ENCODE measurements at regions not wholly inside any gene's neighbourhood (a gene's known extent, or its start where the extent isn't known, plus 50 kb on each side); places are given as distances from the start of the nearest gene placed in this dataset.
A peak's percentile ranks its signal among the peaks of the same experiment; 100 is the strongest.

DNA sequence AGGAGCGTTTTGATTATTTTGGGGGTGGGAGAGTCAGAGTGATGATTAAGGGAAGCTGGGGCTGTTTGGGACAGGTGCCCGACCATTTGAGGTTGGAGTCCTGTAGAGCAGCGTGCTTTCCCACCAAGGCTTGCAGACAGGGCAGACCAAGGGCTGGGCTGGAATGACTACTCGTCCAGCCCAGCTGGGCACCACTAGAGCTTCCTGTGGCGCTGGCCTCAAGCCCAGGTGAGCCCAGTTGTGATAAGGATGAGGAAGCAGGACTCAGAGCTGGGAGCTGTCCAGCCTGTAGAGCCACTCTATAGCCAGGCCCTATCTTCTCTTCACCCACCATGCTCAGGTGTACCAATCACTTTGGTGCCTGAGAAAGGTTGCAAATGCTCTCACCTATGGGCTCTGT, 75.8 kb upstream of the ACAN start:
- Histone ChIP-seq H3K4me3 (ENCODE audit: low read depth, low read length) (no peak overlapping the region), H3K36me3 (no peaks in the 10 kb centered on the region), H3K27me3 (ENCODE audit: insufficient read depth, low read depth, severe bottlenecking) (no peaks in the 10 kb centered on the region), H3K9me3 (ENCODE audit: severe bottlenecking) (no peaks in the 10 kb centered on the region), H3K27ac (no peak overlapping the region)
- TF ChIP-seq, protein P1, sequence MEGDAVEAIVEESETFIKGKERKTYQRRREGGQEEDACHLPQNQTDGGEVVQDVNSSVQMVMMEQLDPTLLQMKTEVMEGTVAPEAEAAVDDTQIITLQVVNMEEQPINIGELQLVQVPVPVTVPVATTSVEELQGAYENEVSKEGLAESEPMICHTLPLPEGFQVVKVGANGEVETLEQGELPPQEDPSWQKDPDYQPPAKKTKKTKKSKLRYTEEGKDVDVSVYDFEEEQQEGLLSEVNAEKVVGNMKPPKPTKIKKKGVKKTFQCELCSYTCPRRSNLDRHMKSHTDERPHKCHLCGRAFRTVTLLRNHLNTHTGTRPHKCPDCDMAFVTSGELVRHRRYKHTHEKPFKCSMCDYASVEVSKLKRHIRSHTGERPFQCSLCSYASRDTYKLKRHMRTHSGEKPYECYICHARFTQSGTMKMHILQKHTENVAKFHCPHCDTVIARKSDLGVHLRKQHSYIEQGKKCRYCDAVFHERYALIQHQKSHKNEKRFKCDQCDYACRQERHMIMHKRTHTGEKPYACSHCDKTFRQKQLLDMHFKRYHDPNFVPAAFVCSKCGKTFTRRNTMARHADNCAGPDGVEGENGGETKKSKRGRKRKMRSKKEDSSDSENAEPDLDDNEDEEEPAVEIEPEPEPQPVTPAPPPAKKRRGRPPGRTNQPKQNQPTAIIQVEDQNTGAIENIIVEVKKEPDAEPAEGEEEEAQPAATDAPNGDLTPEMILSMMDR (IDR thresholded peaks at IDR 0.05; ENCODE audit: low read depth, low read length), result no peak
- no peak for DNase-seq

DNA sequence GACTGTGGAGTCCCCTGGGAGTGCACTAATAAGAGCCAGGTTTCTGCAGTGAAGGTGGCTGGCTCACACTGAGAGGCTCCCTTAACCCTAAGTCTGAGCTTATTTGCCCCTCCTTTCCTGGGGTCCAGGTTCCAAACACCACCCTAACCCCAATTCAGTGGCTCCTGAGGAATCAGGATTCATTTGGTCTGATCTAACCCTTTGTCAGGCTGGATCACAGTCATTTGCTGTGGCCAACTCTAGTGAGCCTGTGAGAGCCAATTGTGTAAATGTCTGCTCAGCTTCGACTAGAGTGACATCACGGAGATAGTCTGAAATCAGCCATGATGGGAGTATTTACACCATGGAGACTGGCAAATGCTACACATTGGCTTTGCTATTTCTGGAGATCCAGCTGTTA, 73.7 kb upstream of the ACAN start:
- no peak overlapping the region for H3K27ac ChIP-seq
- no peak for DNase-seq
- no peaks in the 10 kb centered on the region for H3K27me3 ChIP-seq (ENCODE audit: insufficient read depth, low read depth, severe bottlenecking)
- no peaks in the 10 kb centered on the region for H3K9me3 ChIP-seq (ENCODE audit: severe bottlenecking)
- TF ChIP-seq, protein P1 (IDR thresholded peaks at IDR 0.05; ENCODE audit: low read depth, low read length), result no peak
- H3K36me3 ChIP-seq, result no peaks in the 10 kb centered on the region
- H3K4me3 ChIP-seq (ENCODE audit: low read depth, low read length), result no peak overlapping the region

DNA sequence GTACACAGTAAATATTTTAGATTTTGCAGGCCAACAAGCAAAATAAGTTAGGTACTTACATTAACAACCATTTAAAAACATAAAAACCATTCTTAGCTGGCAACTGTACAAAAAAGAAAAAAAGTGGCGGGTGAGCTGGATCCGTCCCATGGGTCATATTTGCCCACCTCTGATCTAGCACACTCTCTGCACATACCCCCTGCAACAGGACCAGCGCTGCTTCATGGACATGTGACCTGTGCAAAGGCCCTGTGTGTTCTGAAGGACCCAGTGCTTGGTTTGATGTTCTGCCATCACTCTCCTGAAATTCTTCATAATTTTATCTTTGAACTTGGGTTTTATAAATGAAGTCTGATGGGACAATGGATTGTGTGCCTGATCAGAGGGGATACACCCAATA, 72.5 kb upstream of the ACAN start:
- TF ChIP-seq, protein P1 (IDR thresholded peaks at IDR 0.05; ENCODE audit: low read depth, low read length), result no peak
- Histone ChIP-seq H3K9me3 (ENCODE audit: severe bottlenecking) (no peaks in the 10 kb centered on the region), H3K36me3 (no peaks in the 10 kb centered on the region), H3K27ac (no peak overlapping the region), H3K27me3 (ENCODE audit: insufficient read depth, low read depth, severe bottlenecking) (no peaks in the 10 kb centered on the region), H3K4me3 (ENCODE audit: low read depth, low read length) (no peak overlapping the region)
- DNase-seq, result no peak

DNA sequence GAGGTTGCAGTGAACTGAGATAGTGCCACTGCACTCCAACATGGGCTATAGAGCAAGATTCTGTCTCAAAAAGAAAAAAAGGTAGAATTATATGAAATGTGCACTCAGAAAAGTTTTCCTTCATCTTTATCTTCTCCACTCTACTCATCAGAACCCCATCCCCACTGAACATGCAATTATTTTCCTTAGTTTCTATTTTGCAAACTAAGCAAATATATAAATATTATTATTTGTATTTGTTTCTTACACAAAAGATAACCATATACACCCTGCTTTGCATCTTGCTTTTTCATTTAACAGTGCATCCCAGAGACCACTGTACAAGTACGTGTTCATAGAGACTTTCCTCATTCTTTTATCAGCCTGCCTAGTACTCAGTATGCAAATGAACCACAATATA, 68.0 kb upstream of the ACAN start:
- Histone ChIP-seq H3K36me3 (no peaks in the 10 kb centered on the region), H3K27me3 (ENCODE audit: insufficient read depth, low read depth, severe bottlenecking) (no peaks in the 10 kb centered on the region), H3K27ac (no peak overlapping the region), H3K9me3 (ENCODE audit: severe bottlenecking) (no peaks in the 10 kb centered on the region), H3K4me3 (ENCODE audit: low read depth, low read length) (no peak overlapping the region)
- no peak for DNase-seq
- TF ChIP-seq, protein P1 (IDR thresholded peaks at IDR 0.05; ENCODE audit: low read depth, low read length), result no peak

DNA sequence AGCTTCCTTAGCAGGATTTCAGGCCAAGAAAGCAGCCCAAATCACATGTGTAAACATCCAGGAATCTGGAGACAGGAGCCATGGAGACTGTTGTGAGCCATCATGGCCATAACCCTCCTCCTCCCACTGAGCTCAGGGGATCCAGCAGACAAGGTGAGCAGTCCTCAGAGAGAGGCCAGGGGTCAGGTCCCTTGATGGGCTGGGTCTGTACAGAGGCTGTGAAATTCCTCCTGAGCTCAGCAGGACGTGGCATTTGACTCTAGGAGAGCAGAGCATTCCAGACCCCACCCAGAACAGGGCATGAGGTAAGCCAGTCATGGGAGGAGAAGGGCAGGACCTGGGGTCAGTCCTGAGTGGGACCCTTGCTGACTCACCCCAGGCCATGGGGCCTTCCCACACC, 67.0 kb upstream of the ACAN start:
- Histone ChIP-seq H3K4me3 (ENCODE audit: low read depth, low read length) (no peak overlapping the region), H3K36me3 (no peaks in the 10 kb centered on the region), H3K27me3 (ENCODE audit: insufficient read depth, low read depth, severe bottlenecking) (no peaks in the 10 kb centered on the region), H3K27ac (no peak overlapping the region), H3K9me3 (ENCODE audit: severe bottlenecking) (no peaks in the 10 kb centered on the region)
- TF ChIP-seq, protein P1 (IDR thresholded peaks at IDR 0.05; ENCODE audit: low read depth, low read length), result no peak
- DNase-seq, result no peak

DNA sequence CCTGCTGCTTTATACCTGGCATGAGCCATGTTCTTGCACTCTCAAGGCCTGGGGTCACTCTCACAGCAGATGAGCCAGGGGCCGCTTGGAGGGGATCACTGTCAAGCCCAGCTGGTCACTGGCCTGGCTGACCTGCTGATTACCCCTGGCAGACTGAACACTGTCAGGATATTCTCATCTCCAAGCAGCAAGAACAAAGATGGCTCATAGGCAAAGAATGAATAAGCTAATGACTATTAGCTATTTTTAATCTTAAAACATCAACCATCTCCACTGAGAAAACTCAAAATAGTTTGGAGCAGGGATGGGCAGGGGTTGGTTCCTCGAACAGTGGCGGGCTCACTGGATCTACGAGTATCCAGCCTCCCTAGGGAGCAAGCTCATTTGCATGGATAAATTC, 64.4 kb upstream of the ACAN start:
- no peaks in the 10 kb centered on the region for H3K36me3 ChIP-seq
- TF ChIP-seq, protein P1 (IDR thresholded peaks at IDR 0.05; ENCODE audit: low read depth, low read length), result no peak
- no peak overlapping the region for H3K4me3 ChIP-seq (ENCODE audit: low read depth, low read length)
- no peak overlapping the region for H3K27ac ChIP-seq
- DNase-seq, result peak; percentile 30
- H3K27me3 ChIP-seq (ENCODE audit: insufficient read depth, low read depth, severe bottlenecking), result no peaks in the 10 kb centered on the region
- no peaks in the 10 kb centered on the region for H3K9me3 ChIP-seq (ENCODE audit: severe bottlenecking)
